Transverse colon (tissue), 4 donors: ENCODE measurements at regions not wholly inside any gene's neighbourhood (a gene's known extent, or its start where the extent isn't known, plus 50 kb on each side); places are given as distances from the start of the nearest gene placed in this dataset.
"Not testable (repeated sequence)": the region's sequence is repeated elsewhere in the genome, so short reads cannot be mapped to it uniquely, and the experiment has no call there.

Source experiments
- DNase-seq: peaks from one replicate; pipeline ENCODE4 v3.0.0-alpha.2; 2019
- H3K27ac ChIP-seq, 4 donors: fragments of 200-600 bp; sonication (generic); 2 replicates each; pipeline ENCODE4 v1.5.1; 2016 to 2018; ENCODE audit warnings: inconsistent platforms in 4 of 4
- H3K27me3 ChIP-seq: fragments of 200-600 bp; sonication (generic); 2 replicates; pipeline ENCODE4 v1.5.1; 2017; ENCODE audit warnings: inconsistent platforms
- H3K36me3 ChIP-seq, 4 donors: fragments of 200-600 bp; sonication (generic); 2 replicates each; pipeline ENCODE4 v1.5.1; 2017 to 2019; ENCODE audit warnings: inconsistent platforms in 4 of 4
- H3K4me1 ChIP-seq, 4 donors: fragments of 200-600 bp; sonication (generic); 2 replicates each; pipeline ENCODE4 v1.5.1; 2017 to 2020; ENCODE audit warnings: inconsistent platforms in 4 of 4
- H3K4me3 ChIP-seq, 4 donors: fragments of 200-600 bp; sonication (generic); 1 replicate in 1 of 4; 2 replicates in 3 of 4; pipeline versions ENCODE4 v1.5.1 to v1.6.1; 2017 to 2019; ENCODE audit warnings: inconsistent platforms in 4 of 4
- H3K9me3 ChIP-seq, 2 donors: fragments of 200-600 bp; sonication (generic); 2 replicates each; pipeline ENCODE4 v1.5.1; 2017 to 2019; ENCODE audit warnings: inconsistent platforms in 2 of 2
- EP300 ChIP-seq: sonication (generic); formaldehyde crosslinking; IDR thresholded peaks from one replicate; pipeline ENCODE4 v1.6.1; 2017; ENCODE audit warnings: antibody characterized with exemption, low read depth
- POLR2A ChIP-seq: fragments of 450-650 bp; IDR thresholded peaks from one replicate; pipeline ENCODE4 v1.6.1; 2016; ENCODE audit warnings: antibody characterized with exemption, mild to moderate bottlenecking, moderate library complexity
- POLR2AphosphoS5 ChIP-seq, 3 donors: sonication (generic); formaldehyde crosslinking; IDR thresholded peaks; one replicate each; pipeline ENCODE4 v1.6.1; 2016; ENCODE audit warnings: antibody characterized with exemption in 3 of 3
- WGBS, 2 donors: methylation state at CpG; one replicate each; pipeline ENCODE4 v1.1.5; 2018; ENCODE audit warnings: low coverage in 1 of 2; 5-methylcytosine and 5-hydroxymethylcytosine counted together
- in situ Hi-C, 4 donors: fragments of 200-750 bp; cut with MboI; loops; one replicate each; pipeline versions ENCODE4 v1.15.0 to v1.15.1; 2017; ENCODE audit warnings: low sequenced_read_pairs in 3 of 4, low pct_ligation_motif_present in 1 of 4, low pct_unique_long_range_greater_than_20kb in 1 of 4
- intact Hi-C: fragments of 100-400 bp; cut with DNase I; formaldehyde crosslinking; loops from one replicate; pipeline ENCODE4 v1.15.1; 2023; ENCODE audit warnings: low total_unique reads
- TF ChIP-seq, protein P1 (sequence below), 5 experiments: fragments of 200-600 bp in 3 of 5; fragments of 450-650 bp in 2 of 5; sonication (generic) in 3 of 5; IDR thresholded peaks; 1 replicate in 2 of 5; 2 replicates in 3 of 5; pipeline ENCODE4 v1.5.1; 2016 to 2017; ENCODE audit warnings: antibody characterized with exemption in 5 of 5, inconsistent platforms in 3 of 5, mild to moderate bottlenecking in 2 of 5, moderate library complexity in 1 of 5

DNA sequence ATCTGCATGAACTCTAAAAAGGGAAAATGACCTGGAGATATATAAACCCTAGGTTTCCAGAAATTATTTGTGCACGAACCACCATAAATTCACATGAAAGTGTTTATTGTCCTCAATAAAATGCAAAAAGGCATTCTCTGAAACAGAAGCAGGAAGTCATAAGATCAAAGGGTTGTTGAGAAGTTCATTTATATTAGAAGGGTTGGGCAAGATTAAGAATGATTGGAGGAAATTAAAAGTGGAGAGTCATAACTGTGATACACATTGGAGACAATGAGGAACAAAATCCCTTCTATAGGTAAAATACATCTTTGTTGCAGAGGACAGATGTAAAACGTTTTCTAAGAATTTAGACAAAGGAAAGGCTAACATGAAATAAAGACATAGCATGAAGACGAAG, 476.8 kb downstream of the CBLN4 start:
- no peak for DNase-seq
- no peaks in the 10 kb centered on the region for H3K36me3 ChIP-seq
- in situ Hi-C loops (no loop called here), intact Hi-C loops (no loop called here)
- no peak overlapping the region for H3K27ac ChIP-seq
- no peaks in the 10 kb centered on the region for H3K27me3 ChIP-seq
- no peak overlapping the region for H3K4me3 ChIP-seq
- H3K9me3 ChIP-seq, result no peaks in the 10 kb centered on the region
- WGBS, 2 donors, result 28% methylated on average over 3 of the region's 3 CpGs
- H3K4me1 ChIP-seq, result peaks cover 0 to 2% (median 0%) of the 10 kb centered on the region in 4 donors
- TF ChIP-seq POLR2A (no peak), POLR2AphosphoS5 (IDR thresholded peaks at IDR 0.05) (no peak), EP300 (no peak)
- TF ChIP-seq, protein P1, sequence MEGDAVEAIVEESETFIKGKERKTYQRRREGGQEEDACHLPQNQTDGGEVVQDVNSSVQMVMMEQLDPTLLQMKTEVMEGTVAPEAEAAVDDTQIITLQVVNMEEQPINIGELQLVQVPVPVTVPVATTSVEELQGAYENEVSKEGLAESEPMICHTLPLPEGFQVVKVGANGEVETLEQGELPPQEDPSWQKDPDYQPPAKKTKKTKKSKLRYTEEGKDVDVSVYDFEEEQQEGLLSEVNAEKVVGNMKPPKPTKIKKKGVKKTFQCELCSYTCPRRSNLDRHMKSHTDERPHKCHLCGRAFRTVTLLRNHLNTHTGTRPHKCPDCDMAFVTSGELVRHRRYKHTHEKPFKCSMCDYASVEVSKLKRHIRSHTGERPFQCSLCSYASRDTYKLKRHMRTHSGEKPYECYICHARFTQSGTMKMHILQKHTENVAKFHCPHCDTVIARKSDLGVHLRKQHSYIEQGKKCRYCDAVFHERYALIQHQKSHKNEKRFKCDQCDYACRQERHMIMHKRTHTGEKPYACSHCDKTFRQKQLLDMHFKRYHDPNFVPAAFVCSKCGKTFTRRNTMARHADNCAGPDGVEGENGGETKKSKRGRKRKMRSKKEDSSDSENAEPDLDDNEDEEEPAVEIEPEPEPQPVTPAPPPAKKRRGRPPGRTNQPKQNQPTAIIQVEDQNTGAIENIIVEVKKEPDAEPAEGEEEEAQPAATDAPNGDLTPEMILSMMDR (IDR thresholded peaks at IDR 0.05), result no peak

DNA sequence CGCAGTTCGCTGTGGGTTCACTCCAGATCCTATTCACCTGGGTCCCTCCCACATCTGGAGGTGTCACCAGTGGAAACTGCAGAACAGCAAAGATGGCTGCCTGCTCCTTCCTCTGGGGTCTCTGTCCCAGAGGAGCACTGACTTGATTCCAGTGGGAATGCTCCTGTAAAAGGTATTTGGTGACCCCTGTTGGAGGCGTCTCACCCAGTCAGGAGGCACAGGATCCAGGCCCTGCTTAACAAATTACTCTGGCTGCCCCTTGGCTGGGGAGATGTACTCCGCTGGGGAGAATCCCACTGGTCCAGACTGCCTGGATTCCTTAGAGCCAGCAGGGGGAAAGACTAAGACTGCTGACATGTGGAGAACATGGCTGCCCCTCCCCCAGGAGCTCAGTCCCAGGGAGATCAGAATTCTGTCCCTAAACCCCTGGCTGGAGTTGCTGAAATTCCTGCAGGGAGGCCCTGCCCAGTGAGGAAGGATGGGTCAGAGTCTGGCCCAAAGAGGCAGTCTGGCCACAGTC, 483.0 kb downstream of the CBLN4 start:
- H3K27me3 ChIP-seq, result no peaks in the 10 kb centered on the region
- H3K27ac ChIP-seq, result no peak overlapping the region
- WGBS, 2 donors, result 81 to 83% methylated on average over 2 to 4 of the region's 4 CpGs
- no peak overlapping the region for H3K4me3 ChIP-seq
- in situ Hi-C loops (no loop called here), intact Hi-C loops (no loop called here)
- TF ChIP-seq EP300 (no peak), POLR2A (no peak), POLR2AphosphoS5 (IDR thresholded peaks at IDR 0.05) (no peak)
- TF ChIP-seq, protein P1 (IDR thresholded peaks at IDR 0.05), result no peak
- no peaks in the 10 kb centered on the region for H3K36me3 ChIP-seq
- no peaks in the 10 kb centered on the region for H3K4me1 ChIP-seq
- H3K9me3 ChIP-seq, result no peaks in the 10 kb centered on the region
- DNase-seq, result no peak

DNA sequence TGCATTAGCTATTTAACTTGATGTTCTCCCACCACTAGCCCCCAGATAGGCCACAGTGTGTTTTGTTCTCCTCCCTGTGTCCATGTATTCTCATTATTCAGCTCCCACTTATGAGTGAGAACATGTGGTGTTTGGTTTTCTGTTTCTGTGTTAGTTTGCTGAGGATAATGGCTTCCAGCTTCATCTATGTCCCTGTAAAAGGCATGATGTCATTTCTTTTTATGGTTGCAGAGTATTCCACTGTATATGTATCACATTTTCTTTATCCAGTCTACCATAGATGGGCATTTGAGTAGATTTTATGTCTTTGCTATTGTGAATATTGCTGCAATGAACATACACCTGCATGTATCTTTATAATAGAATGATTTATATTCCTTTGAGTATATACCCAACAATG, 487.7 kb downstream of the CBLN4 start:
- H3K4me3 ChIP-seq, H3K27ac ChIP-seq, H3K4me1 ChIP-seq, DNase-seq, intact Hi-C loops, H3K27me3 ChIP-seq, in situ Hi-C loops, H3K9me3 ChIP-seq, H3K36me3 ChIP-seq: not testable (repeated sequence)

DNA sequence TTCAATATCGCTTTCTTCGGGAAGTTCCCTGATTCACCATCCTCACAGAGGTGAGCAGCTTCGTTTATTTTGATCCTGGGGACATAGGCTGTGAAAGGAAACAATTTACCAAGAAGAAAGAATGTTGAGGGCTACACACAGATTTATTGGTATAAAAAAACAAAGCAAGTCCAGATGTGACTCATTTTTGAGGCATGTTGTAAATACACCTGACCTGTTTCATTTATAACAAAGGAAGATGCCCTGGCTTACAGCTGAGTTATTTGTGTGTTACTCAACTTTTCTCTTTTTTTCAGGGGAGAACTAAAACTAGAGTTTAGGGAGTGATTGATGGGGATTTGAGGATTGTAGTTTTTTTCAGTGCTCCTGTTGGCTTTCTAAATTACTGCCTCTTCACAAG, 489.5 kb downstream of the CBLN4 start:
- in situ Hi-C loops (no loop called here), intact Hi-C loops (no loop called here)
- H3K4me3 ChIP-seq, result no peak overlapping the region
- no peak overlapping the region for H3K27ac ChIP-seq
- TF ChIP-seq EP300 (no peak), POLR2AphosphoS5 (IDR thresholded peaks at IDR 0.05) (no peak), POLR2A (no peak)
- TF ChIP-seq, protein P1 (IDR thresholded peaks at IDR 0.05), result no peak
- no peak for DNase-seq
- no peaks in the 10 kb centered on the region for H3K4me1 ChIP-seq
- H3K27me3 ChIP-seq, result no peaks in the 10 kb centered on the region
- 57 to 71% methylated on average over 3 of the region's 3 CpGs for WGBS, 2 donors
- H3K9me3 ChIP-seq, result no peaks in the 10 kb centered on the region
- H3K36me3 ChIP-seq, result no peaks in the 10 kb centered on the region

DNA sequence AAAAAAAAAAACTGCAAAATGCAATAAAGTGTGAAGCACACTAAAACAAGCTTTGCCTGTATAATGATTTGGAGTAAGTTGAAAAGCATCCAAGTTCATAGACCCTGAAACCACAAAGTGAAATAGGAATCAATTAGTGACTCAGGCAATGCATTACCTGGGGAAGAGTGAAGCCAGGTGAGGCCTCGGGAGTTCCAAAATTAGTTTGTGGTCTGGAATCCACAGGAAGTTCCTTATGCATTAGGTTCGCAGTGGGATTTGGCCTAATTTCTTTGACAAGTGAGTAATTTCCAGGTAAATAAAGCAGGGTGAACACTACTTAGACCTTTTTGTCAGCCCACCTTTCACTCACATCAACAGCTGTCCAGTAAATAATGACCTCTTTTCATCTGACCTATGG, 490.8 kb downstream of the CBLN4 start:
- Histone ChIP-seq H3K9me3 (no peaks in the 10 kb centered on the region), H3K27me3 (no peaks in the 10 kb centered on the region), H3K4me3 (no peak overlapping the region), H3K27ac (no peak overlapping the region), H3K36me3 (no peaks in the 10 kb centered on the region), H3K4me1 (no peaks in the 10 kb centered on the region)
- intact Hi-C loops, result no loop called here
- 80 to 83% methylated on average over 1 to 2 of the region's 2 CpGs for WGBS, 2 donors
- in situ Hi-C loops, result no loop called here
- DNase-seq, result no peak
- TF ChIP-seq EP300 (no peak), POLR2AphosphoS5 (IDR thresholded peaks at IDR 0.05) (no peak), POLR2A (no peak)
- TF ChIP-seq, protein P1 (IDR thresholded peaks at IDR 0.05), result no peak
